GM18520 (cell line): ENCODE measurements at regions not wholly inside any gene's neighbourhood (a gene's known extent, or its start where the extent isn't known, plus 50 kb on each side); places are given as distances from the start of the nearest gene placed in this dataset.
"Not testable (repeated sequence)": the region's sequence is repeated elsewhere in the genome, so short reads cannot be mapped to it uniquely, and the experiment has no call there.

Experiments used
- ATAC-seq: cut with Tn5 transposase; IDR thresholded peaks from one replicate; pipeline ENCODE4 v1.9.1; 2021; ENCODE audit not compliant: unreplicated experiment

DNA sequence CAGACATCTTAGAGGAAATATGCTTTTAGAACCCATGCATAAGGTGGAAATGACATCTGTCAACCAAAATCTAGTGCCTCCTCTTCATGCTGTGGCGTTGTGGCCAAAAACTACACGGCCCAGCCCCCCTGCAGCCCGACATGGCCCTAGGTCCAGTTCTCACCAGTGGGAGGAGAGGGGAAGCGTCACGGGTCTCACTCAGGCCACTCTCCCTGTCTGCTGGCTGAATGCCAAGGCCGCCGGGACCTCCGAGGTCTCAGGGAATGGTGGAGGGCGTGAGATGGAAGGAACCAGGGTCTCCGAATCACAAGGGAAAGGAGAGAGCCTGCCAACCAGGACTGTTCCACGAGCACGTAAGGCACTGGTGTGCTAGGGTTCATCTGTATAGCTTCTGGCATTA lies 361.0 kb downstream of the ANAPC1 start:
- no peak for ATAC-seq

DNA sequence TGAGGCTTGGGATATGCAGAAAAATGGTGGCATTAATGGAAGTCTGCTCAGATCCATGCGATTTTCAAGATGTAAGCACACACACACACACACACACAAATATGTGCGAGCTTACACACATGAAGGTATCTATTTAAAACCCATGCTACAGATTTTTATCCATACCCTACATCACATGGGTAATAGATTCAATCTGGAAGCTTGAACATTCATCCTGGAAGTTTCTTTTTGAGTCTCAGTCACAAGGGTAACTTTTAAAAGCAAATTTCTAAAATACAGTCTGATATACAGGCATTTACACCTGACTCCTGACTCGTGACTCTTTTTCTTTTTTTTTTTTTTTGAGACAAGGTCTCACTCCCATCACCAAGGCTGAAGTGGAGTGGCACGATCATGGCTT lies 359.0 kb downstream of the ANAPC1 start:
- not testable (repeated sequence) for ATAC-seq

DNA sequence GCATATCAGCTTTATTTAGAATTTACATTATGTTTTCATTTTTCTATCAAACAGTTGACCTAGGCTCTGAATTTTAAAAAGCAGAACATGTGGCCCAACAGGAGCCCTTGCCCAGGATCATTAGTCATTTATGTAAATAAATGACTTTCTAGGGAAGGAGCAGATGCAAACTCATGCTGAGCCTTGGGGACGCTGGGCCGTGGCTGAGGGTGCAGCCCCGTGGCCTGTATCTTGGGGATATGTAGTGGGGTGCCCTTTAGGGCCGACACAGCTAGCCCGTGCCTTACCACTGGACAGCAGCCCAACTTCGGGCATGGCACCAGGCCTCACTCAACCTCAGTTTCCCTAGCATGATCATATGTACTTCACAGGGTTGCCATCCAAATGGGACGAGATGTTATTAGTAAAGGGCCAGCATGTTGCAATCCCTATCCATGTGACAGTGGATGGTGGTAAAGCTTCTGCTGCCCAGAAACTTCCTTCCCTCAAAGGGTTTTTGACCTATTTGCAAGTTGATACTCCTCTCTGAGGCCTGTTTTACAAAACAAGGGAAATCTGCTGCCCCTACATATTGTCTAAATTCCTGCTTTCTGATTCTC lies 357.9 kb downstream of the ANAPC1 start:
- not testable (repeated sequence) for ATAC-seq

- ATAC-seq: not testable (repeated sequence)
These were observed 356.1 kb downstream of the ANAPC1 start for GRCh38 chr2:111527707-111528400.

DNA sequence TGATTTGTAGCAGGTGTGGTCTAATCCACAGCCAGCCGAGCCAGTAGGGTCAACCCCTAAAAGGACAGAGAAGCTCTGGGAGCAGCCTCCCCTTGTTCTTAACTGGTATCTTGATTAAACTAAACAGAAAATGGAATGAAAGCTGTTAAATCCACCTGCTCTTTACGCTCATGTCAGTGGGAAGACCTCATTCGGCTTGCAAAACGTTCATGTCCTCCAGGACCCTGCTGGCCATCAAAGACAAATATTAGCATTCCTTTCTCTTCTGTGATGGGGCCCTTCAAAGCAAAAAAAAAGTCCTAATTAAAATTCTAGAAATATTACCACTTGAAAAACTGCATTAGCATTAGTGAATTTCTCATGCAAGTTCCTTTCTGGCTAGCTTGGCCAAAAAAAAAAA lies 355.0 kb downstream of the ANAPC1 start:
- ATAC-seq: not testable (repeated sequence)

DNA sequence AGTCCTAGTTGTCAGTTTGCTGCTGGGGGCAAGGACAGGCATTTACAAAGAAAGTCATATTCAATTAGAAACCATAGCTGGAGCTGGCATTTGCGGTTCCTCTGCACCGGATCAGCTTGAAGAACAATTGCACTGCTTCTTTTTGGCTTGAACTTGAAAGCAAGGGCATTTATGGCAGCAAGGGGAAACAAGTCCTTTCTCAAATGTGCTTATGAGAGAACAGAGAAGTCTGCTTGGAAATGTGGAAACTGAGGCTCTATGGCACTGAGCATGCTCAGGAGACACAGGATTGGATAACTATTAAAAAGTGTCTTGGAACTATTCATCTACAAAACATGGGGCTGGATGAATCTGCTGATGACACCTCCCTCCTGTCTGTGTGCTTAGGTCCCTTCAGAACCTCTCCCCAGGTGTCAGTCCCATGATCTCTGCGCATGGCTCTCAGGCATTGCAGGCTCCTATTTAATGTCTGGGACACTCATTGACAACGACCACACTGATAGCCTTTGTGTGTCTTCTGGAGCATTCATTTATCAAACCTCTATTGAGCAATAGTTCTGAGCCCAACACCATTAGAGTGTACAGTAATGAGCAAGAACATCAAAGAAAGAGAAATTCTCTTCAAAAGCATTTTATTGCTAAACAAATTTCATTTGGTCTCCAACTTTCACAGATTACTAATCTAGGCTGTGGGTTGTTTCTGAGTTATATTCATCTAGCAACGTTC lies 353.6 kb downstream of the ANAPC1 start:
- ATAC-seq: not testable (repeated sequence)

- not testable (repeated sequence) for ATAC-seq
These were observed 351.1 kb downstream of the ANAPC1 start for GRCh38 chr2:111532682-111533556.

- not testable (repeated sequence) for ATAC-seq
These were observed 350.3 kb downstream of the ANAPC1 start for GRCh38 chr2:111533557-111534247.

DNA sequence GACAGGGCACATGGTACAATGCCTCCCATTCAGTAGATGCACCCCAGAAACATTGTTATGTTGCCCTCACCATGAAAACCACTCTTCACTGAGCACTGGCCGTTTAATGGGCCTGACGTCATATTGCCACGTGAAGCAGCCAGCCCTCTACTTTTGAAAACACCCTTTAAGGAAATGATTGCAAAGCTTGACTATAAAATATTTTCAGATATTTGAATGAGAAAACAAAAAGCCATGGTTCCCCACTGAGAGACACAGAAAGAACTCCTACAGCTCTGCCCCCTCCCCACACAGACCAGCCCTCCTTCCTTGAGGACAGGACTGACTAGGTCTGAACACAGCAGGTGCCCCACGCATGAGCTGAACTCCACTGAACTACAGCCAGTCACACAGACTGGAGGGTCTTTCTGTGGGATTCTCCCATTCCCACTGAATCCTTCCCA lies 349.1 kb downstream of the ANAPC1 start:
- ATAC-seq: no peak

DNA sequence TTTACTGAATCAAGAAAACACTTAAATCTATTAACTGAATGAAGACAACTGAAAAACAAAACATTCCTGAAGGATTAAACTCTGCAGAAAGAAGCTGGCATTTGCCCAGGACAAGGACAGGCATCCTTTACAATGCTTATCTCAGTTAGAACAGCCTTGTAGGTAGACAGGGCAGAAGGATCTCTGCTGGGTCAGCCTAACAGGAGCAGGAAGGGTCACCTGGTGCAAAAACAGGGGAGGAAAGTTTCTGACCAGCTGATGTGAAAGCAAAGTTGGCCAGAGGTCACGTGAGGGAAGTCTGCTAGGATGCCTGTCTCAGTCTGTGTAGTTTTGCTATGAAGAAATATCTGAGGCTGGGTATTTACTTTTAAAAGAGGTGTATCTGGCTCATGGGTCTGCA lies 348.6 kb downstream of the ANAPC1 start:
- ATAC-seq: no peak

GRCh38 chr2:111537078-111537655 lies 346.8 kb downstream of the ANAPC1 start:
- ATAC-seq: no peak

- ATAC-seq: not testable (repeated sequence)
These were observed 344.0 kb downstream of the ANAPC1 start for GRCh38 chr2:111539991-111540390.

- not testable (repeated sequence) for ATAC-seq
These were observed 341.7 kb downstream of the ANAPC1 start for GRCh38 chr2:111542120-111542774.

DNA sequence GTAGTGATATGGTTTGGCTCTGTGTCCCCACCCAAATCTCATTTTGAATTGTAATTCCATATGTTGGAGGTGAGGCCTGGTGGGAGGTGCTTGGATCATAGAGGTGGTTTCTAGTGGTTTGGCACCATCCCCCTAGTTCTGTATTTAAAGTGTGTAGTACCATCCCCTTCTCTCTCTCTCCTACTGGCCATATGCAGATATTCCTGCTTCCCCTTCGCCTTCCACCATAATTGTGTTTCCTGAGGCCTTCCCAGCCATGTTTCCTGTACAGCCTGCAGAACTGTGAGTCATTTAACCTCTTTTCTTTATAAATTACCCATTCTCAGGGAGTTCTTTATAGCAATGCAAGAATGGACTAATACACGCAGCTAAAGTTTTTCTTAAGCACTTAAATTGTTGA lies 340.0 kb downstream of the ANAPC1 start:
- ATAC-seq: not testable (repeated sequence)

GRCh38 chr2:111545723-111546431 lies 338.1 kb downstream of the ANAPC1 start:
- ATAC-seq: not testable (repeated sequence)

GRCh38 chr2:111546578-111546977 lies 337.4 kb downstream of the ANAPC1 start:
- ATAC-seq: not testable (repeated sequence)

DNA sequence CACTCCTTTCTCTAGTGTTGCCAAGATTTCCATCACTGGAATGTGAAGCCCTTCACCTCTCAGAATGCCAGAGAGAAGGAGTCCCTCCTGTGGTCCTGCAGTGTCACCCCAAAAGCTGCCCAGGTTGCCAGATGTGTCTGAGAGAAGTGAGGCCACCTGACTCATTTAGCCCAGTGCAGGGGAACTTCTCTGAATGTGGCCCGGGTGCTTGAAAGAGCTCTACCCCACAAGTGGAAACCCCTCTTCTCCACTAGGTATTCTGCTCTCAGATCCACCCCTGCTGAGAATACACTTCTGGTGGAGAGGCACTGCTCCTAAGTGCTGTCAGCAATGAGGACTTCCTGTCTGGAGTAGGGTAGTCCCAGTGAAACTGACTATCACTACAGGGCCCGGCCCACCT lies 334.8 kb downstream of the ANAPC1 start:
- not testable (repeated sequence) for ATAC-seq

DNA sequence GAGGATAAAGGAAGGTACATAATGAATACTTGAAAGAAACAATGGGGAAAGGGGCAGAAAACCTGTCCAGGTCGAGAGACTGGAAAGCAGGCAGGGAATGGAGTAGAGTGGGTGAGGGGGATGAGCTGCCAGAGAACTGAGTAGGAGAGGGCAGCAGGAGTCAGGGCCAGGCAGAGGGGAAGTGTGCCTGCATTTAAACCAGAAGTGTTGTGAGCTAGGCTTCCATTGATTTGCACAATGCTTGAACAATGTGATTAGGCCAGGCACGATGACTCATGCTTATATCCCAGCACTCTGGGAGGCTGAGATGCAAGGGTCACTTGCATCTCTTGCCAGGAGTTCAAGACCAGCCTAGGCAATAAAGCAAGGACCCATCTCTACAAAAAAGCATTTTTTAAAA lies 332.6 kb downstream of the ANAPC1 start:
- ATAC-seq: not testable (repeated sequence)

DNA sequence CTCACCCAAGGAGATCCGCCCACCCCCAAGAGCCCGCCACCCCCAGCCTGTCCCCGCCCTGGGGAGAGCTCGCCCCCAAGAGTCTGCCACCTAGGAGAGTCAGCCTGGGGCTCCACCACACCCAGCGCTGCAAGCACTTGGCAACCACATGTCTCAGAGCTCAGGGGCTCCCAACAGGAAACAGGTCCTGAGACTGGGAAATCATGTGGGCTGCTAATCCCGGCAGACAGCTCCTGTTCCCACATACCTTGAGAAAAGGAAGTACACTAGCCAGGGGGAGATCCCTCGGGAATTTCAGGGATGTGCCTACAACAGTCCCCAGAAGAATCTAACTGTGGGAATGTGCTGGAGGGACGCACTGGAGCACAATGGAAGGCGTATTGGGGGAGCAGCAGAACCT lies 331.4 kb downstream of the ANAPC1 start:
- not testable (repeated sequence) for ATAC-seq
